HG03354 (cell line): ENCODE measurements at regions not wholly inside any gene's neighbourhood (a gene's known extent, or its start where the extent isn't known, plus 50 kb on each side); places are given as distances from the start of the nearest gene placed in this dataset.
"Not testable (repeated sequence)": the region's sequence is repeated elsewhere in the genome, so short reads cannot be mapped to it uniquely, and the experiment has no call there.

Experiments
- ATAC-seq: cut with Tn5 transposase; IDR thresholded peaks from one replicate; pipeline ENCODE4 v1.9.1; 2021; ENCODE audit warnings: mild to moderate bottlenecking; ENCODE audit not compliant: unreplicated experiment, poor library complexity, severe bottlenecking

DNA sequence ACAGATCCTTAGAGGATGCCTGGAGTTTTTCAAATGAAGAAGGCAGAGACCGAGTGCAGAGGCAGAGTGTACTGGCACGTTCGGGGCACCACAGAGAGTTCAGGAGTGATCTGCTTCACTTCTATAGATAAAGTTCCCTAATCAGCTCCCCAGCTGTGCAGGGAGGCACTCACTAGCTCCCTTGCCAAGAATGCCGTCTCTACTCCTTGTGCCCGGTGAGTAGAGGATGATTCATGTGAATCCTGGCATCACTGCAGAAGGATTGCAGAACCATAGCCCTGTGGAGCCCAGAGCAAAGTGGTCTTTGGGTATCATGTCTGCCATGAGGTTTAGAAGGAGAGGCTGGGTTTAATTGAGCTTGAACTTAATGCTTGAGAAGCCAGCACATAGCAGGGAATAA, 510.1 kb upstream of the RAB6C start:
- no peak for ATAC-seq

DNA sequence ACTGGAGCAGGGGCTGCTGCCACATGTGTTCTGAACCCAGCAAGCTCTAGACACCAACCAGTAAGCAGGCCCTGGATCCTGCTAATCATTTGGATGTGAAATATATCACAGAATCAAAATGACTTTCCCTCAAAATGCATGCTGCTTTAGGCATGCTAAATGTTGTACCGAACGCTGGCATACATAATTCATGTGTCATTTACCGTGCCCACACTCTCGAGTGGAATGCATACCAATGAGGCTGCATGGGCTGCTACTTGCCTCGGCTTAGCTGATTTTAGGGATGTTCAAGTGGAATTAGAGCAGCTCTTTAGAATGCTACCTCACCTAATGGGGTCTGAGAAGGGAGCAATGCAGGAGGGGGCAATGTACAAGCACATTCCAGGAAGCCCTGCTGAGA, 509.6 kb upstream of the RAB6C start:
- ATAC-seq, result no peak

DNA sequence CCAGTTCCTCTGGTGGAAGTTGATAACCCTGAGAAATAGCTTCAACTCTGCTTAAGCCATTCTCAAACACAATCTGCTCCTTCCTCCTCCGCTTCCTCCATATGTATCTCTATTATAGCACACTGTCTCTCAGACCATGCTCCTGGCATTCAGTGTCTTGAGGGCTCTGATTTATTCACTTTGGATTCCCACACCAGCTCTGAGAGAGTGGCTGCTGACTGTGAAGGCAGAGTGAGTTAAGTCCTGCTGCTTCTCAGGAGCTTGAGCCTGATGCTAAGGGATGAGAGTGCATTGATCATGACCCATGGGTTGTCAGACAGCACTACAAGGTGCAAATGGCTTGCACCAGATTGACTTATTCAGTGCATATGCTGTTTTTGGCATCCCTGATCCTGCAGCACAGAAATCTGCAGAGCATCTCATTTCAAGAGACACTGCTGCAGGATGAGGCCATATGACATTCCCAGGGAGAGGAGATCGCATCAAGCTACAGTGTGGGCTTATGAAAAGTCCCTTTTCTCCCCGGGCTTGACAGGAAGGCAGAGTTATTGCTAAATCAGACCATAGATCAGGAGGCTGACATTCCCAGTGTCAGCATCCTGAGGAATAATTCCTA, 500.5 kb upstream of the RAB6C start:
- ATAC-seq, result no peak

DNA sequence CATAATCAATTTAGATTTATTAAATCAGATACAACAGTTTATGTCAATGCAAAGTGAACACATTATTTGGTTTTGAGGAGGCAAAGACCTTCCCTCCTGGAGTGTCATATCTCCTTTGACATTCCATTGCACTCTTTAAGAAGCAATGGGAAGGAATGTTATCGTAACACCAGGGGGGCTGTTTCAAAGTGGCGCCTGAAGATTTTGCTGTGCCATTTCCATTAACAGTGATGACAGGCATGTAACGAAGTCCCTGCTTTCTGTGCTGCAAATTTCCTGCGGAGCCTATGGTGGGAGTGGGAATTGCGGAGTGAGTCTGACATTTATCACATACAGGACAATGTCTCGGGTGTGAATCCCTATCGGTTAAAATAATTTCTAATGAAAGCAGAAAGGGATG, 499.6 kb upstream of the RAB6C start:
- ATAC-seq, result no peak

DNA sequence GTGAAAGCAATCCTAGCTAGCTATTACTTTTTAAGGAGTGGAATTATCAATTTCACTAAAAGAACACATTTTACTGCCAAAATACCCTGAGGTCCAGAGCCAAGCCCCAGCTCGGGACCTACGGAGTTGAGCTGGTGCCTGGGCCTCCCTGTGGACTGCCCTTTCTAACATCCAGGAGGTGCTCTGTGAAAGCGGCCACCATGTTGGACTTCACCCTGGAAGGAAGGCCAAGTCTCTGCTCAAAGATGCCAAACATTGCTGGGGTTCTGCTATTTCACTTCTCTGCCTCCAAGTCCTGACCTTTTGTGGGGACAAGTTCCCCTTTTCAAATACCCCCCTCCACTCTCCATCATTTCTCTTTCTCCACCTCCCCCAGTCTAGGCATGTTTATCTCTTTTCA, 498.7 kb upstream of the RAB6C start:
- no peak for ATAC-seq

DNA sequence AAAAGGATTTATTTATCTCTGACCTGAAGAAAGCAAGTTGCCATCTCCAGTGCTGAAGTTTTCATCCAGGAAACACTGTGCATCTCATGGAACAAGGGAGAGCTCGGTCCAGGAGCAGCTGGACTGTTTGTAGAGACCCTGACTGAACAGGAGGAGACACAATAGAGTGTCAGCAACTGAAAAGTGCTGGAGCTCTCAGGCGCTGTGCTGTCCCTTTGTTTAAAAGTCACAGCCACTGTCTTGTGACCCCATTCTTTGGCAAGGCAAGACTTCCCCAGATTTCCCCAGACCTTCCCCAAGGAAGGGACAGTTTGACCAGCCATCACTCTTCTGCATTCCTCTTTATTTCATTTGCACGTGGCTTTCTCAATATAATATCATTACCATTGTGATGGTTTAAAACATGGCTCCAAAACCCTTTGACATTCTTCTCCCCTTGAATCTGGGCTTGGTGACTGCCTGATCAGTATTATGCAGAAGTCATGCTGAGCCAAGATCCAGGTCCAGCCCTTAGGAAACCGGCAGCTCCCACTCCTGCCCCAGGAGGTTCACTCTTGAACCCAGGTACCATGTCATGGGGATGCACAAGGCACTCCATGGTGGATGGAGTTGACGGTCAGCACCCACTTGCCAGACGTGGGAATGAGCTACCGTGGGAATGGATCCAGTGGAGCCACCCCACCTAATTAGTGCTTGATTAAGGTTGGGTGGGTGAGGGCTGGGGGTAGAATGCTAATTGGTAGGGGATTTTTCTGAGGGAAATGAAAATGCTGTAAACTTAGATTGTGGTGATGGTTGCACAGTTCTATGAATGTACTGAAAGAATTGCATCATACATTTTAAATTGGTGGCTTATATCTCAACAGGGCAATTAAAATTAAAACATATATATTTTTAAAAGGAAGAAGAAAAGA, 497.9 kb upstream of the RAB6C start:
- ATAC-seq, result no peak

DNA sequence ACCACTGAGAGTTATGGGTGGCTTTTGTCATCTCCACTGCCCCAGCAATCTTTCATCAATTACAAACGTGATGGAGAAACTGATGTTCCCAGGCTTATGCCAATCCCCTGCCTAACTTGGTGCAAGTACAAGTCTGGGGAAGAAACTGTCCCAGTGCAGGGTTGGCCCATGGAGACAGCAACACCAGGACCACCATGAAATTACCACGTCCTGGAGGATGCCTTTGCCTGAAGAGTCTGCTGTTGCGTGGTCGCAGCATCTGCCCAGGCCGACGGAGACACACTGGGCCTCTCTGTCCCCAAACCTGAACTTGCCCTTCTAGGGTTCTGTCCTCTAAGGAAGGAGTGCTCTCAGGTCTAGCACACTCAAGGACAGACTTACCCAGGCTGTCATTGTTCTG, 496.8 kb upstream of the RAB6C start:
- no peak for ATAC-seq

DNA sequence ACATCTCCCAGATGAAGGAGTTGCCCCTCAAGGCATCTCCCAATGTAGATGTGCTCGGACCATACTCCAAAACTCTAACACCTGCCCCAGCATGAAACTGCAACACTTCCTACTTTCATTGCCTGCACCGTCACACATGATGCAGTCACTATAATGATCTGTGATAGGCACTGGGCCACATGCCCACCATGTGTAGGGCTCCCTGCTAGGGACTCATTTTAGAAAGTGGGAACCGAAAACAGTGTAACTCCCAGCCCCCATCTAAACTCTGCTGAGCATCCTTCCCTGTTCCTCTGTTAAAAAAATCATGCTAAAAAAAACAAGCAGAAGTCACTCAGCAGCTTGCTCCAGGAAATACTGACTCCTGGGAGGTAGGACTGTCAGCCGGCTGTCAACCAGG, 496.1 kb upstream of the RAB6C start:
- peak; percentile 76 for ATAC-seq

DNA sequence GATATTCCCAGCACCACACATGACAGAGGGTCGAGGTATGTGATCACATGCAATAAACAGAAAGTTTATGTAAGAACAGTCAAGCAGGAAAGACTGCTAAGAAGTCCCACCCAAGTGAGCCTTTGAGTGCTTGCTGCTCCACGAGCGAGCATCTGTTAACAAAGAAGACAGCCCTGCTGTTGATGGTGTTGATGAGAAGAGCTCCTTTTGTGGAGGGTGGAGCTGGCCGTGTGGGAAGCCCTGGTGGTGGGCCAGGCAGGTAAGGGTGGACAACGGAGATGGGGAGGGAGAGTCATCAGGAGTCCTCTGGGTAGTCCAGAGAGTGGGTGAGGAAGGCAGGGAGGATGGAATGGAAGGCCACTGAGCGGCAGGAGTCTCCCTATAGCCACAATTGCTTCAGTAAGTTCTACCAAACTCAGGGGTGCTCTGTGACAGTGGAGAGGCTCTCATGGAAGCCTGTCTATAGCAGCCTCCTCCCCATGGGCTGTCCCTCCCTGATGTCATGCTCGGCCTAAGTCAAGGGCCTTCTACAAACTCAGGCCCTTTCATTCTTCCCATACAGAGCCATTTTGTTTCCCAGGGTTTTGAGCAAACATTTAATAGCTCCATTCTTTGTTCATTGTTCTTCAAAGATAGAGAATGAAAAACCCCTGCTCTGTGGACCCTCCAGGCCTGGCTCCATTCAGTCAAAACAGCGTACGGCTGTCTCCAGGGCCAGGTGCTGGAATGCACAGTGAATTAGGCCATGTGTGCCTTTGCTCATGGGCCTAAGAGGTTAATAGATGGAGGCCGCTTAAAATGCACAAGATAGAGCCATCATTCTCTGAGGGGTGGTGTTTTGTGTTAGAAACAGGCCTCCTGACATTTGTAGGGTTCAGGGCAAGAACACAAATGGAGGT, 494.2 kb upstream of the RAB6C start:
- no peak for ATAC-seq

DNA sequence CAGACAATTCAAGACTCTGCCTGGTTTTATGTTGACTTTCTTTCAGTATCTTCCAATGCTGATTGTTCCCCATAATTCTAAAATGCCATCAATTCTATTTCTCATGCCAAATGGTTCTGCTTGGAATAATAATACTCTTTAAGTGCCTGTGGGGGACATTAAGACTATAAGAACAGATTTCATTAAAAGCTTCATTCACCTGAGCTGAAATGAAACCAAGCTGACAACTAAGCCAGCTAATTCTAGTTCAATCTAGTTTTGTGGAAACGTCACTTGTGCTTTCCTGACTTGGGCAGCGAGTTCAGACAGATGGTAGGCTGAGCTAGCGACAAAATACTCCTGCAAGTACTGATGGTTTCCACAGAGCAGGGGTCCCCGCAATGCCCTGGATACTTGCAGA, 491.1 kb upstream of the RAB6C start:
- no peak for ATAC-seq

DNA sequence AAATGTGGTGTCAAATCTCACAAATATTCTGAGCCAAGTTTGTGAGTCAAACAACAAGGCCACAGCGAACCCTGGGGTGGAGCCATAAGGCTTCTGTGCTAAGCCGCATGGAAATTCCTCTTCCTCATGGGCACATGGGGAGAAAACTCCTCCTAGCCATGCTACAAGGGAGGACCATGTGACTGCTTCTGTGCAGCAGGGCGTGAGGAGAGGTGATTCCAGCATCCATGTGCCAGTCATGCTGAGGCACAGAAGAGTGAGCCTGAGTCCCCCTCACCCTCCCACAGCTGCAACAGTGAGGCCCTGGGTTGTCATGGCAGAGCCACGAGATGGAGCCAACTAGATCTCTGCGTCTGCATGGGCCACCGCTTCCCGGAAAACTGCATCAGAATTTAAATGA, 488.8 kb upstream of the RAB6C start:
- no peak for ATAC-seq

DNA sequence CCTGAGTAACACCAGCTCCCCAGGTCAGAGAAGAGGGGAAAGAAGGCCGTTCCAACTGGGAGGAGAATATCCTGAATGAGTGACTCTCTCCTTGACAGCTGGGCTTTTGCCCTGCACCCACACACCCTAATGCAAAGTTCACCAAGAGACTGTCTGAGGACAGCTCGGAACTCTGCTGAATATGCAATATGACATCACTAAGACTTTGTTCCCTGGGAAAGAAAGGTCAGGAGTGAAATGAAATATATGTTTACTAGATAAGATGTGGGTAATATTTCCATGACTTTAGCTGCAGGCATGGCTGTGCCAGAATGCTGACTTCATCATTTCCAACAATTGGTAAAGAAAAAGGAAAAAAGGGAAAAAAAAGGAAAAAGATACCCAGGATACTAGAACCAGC, 488.2 kb upstream of the RAB6C start:
- ATAC-seq, result no peak

DNA sequence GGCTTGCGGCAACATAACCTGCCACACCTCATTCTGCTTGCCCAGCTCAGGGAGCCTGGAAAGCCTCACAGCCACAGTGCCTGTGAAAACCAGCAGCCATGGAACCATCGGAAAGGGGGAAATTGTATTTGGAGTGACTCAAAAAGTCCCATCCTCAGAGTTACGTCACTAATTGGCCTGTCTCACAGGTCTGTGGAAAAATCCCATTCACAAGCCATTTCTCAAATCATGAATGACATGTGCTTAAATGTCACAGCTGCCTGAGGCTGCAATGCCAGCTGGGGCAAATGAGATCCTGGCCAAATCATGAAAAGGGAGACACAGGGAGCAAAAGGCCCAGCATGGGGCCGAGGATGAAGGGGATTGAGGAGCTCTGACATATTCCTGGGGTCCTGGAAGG, 486.9 kb upstream of the RAB6C start:
- no peak for ATAC-seq

DNA sequence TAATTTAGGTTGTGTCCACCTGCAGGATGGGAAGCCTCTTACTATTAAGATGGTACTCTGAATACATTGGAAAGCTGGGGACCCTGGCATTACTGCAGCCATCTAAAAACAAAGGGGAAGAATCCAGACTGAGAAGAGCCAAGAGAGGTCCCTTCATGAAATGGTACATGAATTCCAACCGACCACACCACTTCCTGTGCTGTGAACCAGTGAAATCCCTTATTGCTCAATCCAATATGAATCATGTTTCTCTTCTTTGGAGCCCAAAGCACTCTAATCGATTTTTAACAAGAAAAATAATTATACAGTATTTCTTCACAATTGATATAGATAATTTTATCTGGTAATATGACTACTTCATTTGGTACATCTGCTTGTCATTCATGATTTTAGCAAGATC, 479.7 kb upstream of the RAB6C start:
- ATAC-seq, result no peak

DNA sequence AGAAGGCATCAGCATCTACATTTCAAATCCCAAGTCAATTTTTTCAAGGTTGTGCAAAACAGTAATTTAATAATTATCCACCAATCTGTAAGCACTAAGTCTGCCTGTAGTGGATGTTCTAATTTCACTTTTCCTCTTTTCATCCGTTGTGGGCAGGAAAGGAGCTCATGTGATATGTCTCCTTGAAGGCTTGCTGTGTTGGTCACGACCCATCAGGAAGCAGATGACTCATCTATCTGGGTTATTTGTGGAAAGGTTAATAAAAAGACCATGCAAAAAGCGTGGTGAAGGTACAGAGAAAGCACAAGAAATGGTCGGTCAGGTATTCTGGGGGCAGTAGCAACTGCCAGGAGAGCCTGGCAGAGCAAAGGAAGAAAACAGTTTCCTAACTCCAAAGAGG, 476.7 kb upstream of the RAB6C start:
- ATAC-seq, result no peak

DNA sequence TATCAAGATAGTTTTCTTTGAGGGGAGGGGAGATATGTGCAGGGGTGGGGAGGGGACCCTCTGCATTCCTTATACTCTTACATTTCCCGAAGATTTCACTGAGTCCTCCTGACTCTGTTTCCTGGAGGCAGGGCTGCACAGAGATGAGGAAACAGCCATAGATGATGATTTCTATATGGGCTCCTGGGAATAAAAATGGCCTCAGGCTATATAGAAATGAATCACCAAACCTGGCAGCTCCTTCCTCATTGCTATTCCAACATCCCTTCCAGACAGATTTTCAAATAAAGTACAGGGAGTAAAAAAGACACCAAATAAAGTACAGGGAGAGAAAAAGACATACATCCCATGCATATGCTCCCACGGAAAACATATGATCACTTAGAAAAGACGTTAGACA, 474.8 kb upstream of the RAB6C start:
- no peak for ATAC-seq

DNA sequence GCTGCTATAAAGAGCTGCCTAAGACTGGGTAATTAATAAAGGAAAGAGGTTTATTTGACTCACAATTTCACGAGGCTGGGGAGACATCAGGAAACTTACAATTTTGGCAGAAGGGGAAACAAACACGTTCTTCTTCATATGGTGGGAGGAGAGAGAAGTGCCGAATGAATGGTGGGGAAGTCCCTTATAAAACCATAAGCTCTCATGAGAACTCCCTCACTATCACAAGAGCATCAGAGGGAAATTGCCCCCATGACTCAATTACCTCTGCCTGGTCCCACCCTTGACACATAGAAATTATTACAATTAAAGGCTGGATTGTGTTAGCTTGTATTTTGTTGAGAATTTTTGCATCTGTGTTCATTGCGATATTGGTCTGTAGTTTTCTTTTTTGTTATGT, 460.5 kb upstream of the RAB6C start:
- no peak for ATAC-seq

DNA sequence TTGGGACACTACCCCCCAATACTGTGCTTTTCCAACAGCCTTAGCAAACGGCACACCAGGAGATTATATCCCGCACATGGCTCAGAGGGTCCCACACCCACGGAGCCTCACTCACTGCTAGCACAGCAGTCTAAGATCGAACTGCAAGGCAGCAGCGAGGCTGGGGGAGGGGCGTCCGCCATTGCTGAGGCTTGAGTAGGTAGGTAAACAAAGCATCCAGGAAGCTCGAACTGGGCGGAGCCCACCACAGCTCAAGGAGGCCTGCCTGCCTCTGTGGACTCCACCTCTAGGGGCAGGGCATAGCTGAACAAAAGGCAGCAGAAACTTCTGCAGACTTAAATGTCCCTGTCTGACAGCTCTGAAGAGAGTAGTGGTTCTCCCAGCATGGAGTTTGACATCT, 447.3 kb upstream of the RAB6C start:
- not testable (repeated sequence) for ATAC-seq

DNA sequence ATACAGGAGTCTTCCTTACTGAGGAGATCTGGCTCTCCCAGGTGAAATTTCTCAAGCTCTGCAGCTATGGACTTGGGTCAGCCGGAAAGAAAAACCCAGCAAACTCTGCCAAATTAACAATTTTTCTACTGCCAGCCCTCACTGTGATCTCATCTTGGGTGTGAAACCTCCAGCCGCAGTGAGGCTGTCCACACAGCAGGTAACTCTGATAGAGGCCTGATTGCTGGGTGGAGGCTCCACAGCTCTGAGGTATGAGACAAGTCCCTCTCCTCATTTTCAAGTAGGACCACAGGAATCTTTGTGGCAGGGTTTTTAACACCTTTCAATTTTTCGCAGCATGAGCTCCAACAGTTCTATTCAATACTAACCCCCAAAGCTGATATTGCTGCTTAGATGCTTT, 430.6 kb upstream of the RAB6C start:
- no peak for ATAC-seq

DNA sequence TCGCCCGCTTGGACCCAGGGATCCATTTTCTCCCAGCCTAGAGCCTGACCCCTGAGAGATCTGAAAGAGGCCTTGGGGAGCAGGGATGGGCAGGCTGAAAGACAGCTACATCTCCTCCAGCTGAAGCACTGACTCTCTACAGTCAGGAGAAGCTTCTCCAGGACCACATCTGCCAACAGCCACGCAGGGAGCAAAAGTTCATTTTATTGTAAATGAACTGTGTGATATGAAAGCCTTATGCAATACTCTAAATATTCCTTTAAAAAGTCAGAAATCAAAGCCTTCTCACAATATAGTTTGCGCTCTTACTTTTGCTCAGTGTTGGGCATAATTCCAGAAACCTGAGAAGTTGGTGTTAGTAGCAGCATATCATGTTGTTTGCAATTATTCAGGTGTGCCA, 428.9 kb upstream of the RAB6C start:
- no peak for ATAC-seq

DNA sequence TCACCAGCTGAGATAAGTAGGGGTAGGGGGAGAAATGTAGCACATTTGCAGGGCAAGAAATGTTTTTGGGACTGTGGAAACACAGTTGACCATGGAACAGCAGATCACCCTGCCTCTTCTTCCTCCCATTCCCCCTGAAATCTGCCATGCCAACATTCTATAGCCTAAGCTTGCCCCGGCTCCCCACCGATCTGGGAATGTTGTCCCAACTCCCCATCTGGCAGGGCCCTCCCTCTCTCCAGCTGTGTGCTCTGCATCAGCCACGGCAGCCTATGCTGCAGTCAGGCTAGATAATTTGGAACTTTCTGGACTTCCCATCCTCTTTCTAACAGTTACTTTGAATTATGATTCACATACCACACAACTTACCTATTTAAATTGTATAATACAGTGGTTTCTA, 425.1 kb upstream of the RAB6C start:
- no peak for ATAC-seq
